ENCODE measurements at regions not wholly inside any gene's neighbourhood (a gene's known extent, or its start where the extent isn't known, plus 50 kb on each side); places are given as distances from the start of the nearest gene placed in this dataset.

- intact Hi-C loops (cut with DNase I) = no loop called here
- no peak for TF ChIP-seq CTCF (IDR thresholded peaks at IDR 0.05)
- 86 to 89% (median 87%) methylated on average over 10 of the region's 10 CpGs for WGBS, 3 donors
Measured at GRCh38 chr22:48393885-48394284, 1433.8 kb downstream of the BRD1 start.

GRCh38 chr22:48393041-48393370 is 1434.7 kb downstream of the BRD1 start:
- DNase-seq = no peak
- peaks cover 0 to 7% (median 0%) of the 10 kb centered on the region in 3 donors for H3K27me3 ChIP-seq (ENCODE audit: insufficient read depth in 3 of 3, low read length in 2 of 3)

More at GRCh38 chr22:48393885-48394284, 1433.8 kb downstream of the BRD1 start:
- peaks cover 0 to 7% (median 0%) of the 10 kb centered on the region in 3 donors for H3K27me3 ChIP-seq (ENCODE audit: insufficient read depth in 3 of 3, low read length in 2 of 3)
- H3K9me3 ChIP-seq = no peaks in the 10 kb centered on the region
- H3K4me1 ChIP-seq = no peaks in the 10 kb centered on the region
- ATAC-seq (no peak), DNase-seq (no peak)
- H3K4me3 ChIP-seq = no peak overlapping the region
- no peak overlapping the region for H3K27ac ChIP-seq
- no peaks in the 10 kb centered on the region for H3K36me3 ChIP-seq (ENCODE audit: insufficient read depth in 1 of 2, low read depth in 1 of 2)

GRCh38 chr22:48391820-48392219 is 1435.9 kb downstream of the BRD1 start:
- no peak overlapping the region for H3K27ac ChIP-seq
- no peaks in the 10 kb centered on the region for H3K4me1 ChIP-seq
- peaks cover 5% of the 10 kb centered on the region for H3K9me3 ChIP-seq
- no peak for ATAC-seq
- H3K4me3 ChIP-seq = no peak overlapping the region
- intact Hi-C loops (cut with DNase I) = no loop called here
- TF ChIP-seq CTCF (IDR thresholded peaks at IDR 0.05) = no peak
- H3K27me3 ChIP-seq (ENCODE audit: insufficient read depth in 3 of 3, low read length in 2 of 3) = peaks cover 0 to 4% (median 0%) of the 10 kb centered on the region in 3 donors
- DNase-seq = no peak
- H3K36me3 ChIP-seq (ENCODE audit: insufficient read depth in 1 of 2, low read depth in 1 of 2) = no peaks in the 10 kb centered on the region
- WGBS, 3 donors = 70 to 86% (median 80%) methylated on average over 5 of the region's 5 CpGs

More at GRCh38 chr22:48393041-48393370, 1434.7 kb downstream of the BRD1 start:
- Histone ChIP-seq H3K9me3 (no peaks in the 10 kb centered on the region), H3K4me1 (no peaks in the 10 kb centered on the region), H3K36me3 (ENCODE audit: insufficient read depth in 1 of 2, low read depth in 1 of 2) (no peaks in the 10 kb centered on the region), H3K4me3 (no peak overlapping the region), H3K27ac (no peak overlapping the region)
- no peak for TF ChIP-seq CTCF (IDR thresholded peaks at IDR 0.05)
- intact Hi-C loops (cut with DNase I) = no loop called here
- WGBS, 3 donors = 30 to 39% (median 36%) methylated on average over 12 to 13 of the region's 13 CpGs
- ATAC-seq = no peak

DNA sequence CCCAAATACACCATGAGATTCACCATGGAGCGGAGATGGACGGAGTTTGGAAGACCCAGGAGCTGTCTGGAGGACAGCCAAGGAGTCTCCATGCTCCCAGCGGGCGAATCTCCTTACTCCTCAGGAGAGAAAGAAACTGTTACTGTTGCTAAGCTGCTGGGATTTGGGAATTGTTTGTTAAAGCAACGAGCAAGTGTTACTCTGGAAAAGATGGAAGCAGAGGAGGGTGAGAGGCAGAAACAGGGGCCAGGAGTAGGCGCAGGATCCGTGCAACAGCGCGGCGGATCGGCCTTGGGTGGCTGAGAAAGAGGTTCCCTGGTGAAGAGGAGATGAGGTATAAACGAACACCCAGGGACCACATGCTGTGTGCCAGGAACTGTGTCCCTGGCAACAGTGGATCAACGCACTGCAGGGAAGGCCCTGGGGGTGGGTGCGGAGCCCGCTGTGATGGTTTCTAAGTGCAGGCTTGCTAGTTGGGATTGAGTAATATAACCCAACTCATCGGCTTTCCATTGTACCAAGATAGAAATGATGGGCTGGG is 1436.4 kb downstream of the BRD1 start:
- intact Hi-C loops (cut with DNase I) = no loop called here
- peaks cover 7% of the 10 kb centered on the region for H3K9me3 ChIP-seq
- no peak overlapping the region for H3K27ac ChIP-seq
- peaks cover 0 to 4% (median 0%) of the 10 kb centered on the region in 3 donors for H3K27me3 ChIP-seq (ENCODE audit: insufficient read depth in 3 of 3, low read length in 2 of 3)
- H3K36me3 ChIP-seq (ENCODE audit: insufficient read depth in 1 of 2, low read depth in 1 of 2) = no peaks in the 10 kb centered on the region
- ATAC-seq (no peak), DNase-seq (no peak)
- no peak overlapping the region for H3K4me3 ChIP-seq
- WGBS, 3 donors = 65 to 72% (median 66%) methylated on average over 16 of the region's 16 CpGs
- H3K4me1 ChIP-seq = no peaks in the 10 kb centered on the region
- no peak for TF ChIP-seq CTCF (IDR thresholded peaks at IDR 0.05)

GRCh38 chr22:48389916-48390315 is 1437.8 kb downstream of the BRD1 start:
- WGBS, 3 donors = 84 to 92% (median 85%) methylated on average over 8 of the region's 8 CpGs
- DNase-seq = no peak
- intact Hi-C loops (cut with DNase I) = no loop called here

More at GRCh38 chr22:48389916-48390315, 1437.8 kb downstream of the BRD1 start:
- H3K4me3 ChIP-seq = no peak overlapping the region
- H3K4me1 ChIP-seq = no peaks in the 10 kb centered on the region
- ATAC-seq = no peak
- no peak overlapping the region for H3K27ac ChIP-seq
- no peaks in the 10 kb centered on the region for H3K27me3 ChIP-seq (ENCODE audit: insufficient read depth in 3 of 3, low read length in 2 of 3)
- H3K36me3 ChIP-seq (ENCODE audit: insufficient read depth in 1 of 2, low read depth in 1 of 2) = no peaks in the 10 kb centered on the region
- TF ChIP-seq CTCF (IDR thresholded peaks at IDR 0.05) = no peak
- peaks cover 17% of the 10 kb centered on the region for H3K9me3 ChIP-seq

Measured in psoas muscle (tissue), 7 donors.